Stimulated activated naive CD4-positive, alpha-beta T cell (primary cell): ENCODE measurements at regions not wholly inside any gene's neighbourhood (a gene's known extent, or its start where the extent isn't known, plus 50 kb on each side); places are given as distances from the start of the nearest gene placed in this dataset.

ENCODE experiments used
- DNase-seq, 6 experiments: peaks; one replicate each; lab custom pipeline; 2025; lab: John Stamatoyannopoulos, UW

- no peak for DNase-seq
Observed at GRCh38 chr3:34011171-34012101, 213.0 kb downstream of the PDCD6IP start.

GRCh38 chr3:34012102-34012461, 213.7 kb downstream of the PDCD6IP start:
- DNase-seq = no peak

- no peak for DNase-seq
Observed at GRCh38 chr3:34013818-34014570, 215.6 kb downstream of the PDCD6IP start.

GRCh38 chr3:34015204-34016142, 217.0 kb downstream of the PDCD6IP start:
- peak in 1 of 6 experiments; percentile 1 for DNase-seq

- DNase-seq = peak in 3 of 6 experiments; percentile 19 to 62 (median 56)
Observed at GRCh38 chr3:34016925-34017587, 218.6 kb downstream of the PDCD6IP start.

GRCh38 chr3:34017757-34018156, 219.3 kb downstream of the PDCD6IP start:
- no peak for DNase-seq

- no peak for DNase-seq
Observed at GRCh38 chr3:34019158-34019557, 220.7 kb downstream of the PDCD6IP start.

GRCh38 chr3:34020170-34020569, 221.7 kb downstream of the PDCD6IP start:
- DNase-seq = no peak

GRCh38 chr3:34020726-34021680, 222.6 kb downstream of the PDCD6IP start:
- peak in 1 of 6 experiments; percentile 9 for DNase-seq

GRCh38 chr3:34022147-34022546, 223.7 kb downstream of the PDCD6IP start:
- DNase-seq = no peak

GRCh38 chr3:34024447-34025240, 226.2 kb downstream of the PDCD6IP start:
- DNase-seq = no peak

- DNase-seq = no peak
Observed at GRCh38 chr3:34033839-34034238, 235.4 kb downstream of the PDCD6IP start.

- DNase-seq = no peak
Observed at GRCh38 chr3:34034840-34035239, 236.4 kb downstream of the PDCD6IP start.

GRCh38 chr3:34035775-34036174, 237.3 kb downstream of the PDCD6IP start:
- DNase-seq = no peak

GRCh38 chr3:34037260-34037659, 238.8 kb downstream of the PDCD6IP start:
- no peak for DNase-seq

GRCh38 chr3:34038131-34038530, 239.7 kb downstream of the PDCD6IP start:
- no peak for DNase-seq

GRCh38 chr3:34046154-34046553, 247.7 kb downstream of the PDCD6IP start:
- no peak for DNase-seq

- no peak for DNase-seq
Observed at GRCh38 chr3:34053626-34054025, 255.2 kb downstream of the PDCD6IP start.

- no peak for DNase-seq
Observed at GRCh38 chr3:34056181-34056910, 257.9 kb downstream of the PDCD6IP start.
